T-helper 1 cell treated with Interleukin-12 subunit alpha and Interleukin-12 subunit beta and Interleukin-4 antibody, amounts not matched to agents 30 μg/mL and 1 μg/mL, for 36 hours (primary cell): ENCODE measurements at regions not wholly inside any gene's neighbourhood (a gene's known extent, or its start where the extent isn't known, plus 50 kb on each side); places are given as distances from the start of the nearest gene placed in this dataset.

Source experiments
- H3K27ac Mint-ChIP-seq: one replicate; pipeline ENCODE4 v1.8.0; 2021; ENCODE audit warnings: mild to moderate bottlenecking, mixed read lengths
- H3K27me3 Mint-ChIP-seq: one replicate; pipeline ENCODE4 v1.8.0; 2021; ENCODE audit warnings: low read depth, mixed read lengths
- H3K36me3 Mint-ChIP-seq: one replicate; pipeline ENCODE4 v1.8.0; 2021; ENCODE audit warnings: low read depth, mixed read lengths
- H3K4me1 Mint-ChIP-seq: one replicate; pipeline ENCODE4 v1.8.0; 2021; ENCODE audit warnings: low read depth, mixed read lengths
- H3K4me3 Mint-ChIP-seq: one replicate; pipeline ENCODE4 v1.8.0; 2021; ENCODE audit warnings: mild to moderate bottlenecking, moderate library complexity, mixed read lengths
- H3K9me3 Mint-ChIP-seq: one replicate; pipeline ENCODE4 v1.8.0; 2021; ENCODE audit warnings: mixed read lengths

DNA sequence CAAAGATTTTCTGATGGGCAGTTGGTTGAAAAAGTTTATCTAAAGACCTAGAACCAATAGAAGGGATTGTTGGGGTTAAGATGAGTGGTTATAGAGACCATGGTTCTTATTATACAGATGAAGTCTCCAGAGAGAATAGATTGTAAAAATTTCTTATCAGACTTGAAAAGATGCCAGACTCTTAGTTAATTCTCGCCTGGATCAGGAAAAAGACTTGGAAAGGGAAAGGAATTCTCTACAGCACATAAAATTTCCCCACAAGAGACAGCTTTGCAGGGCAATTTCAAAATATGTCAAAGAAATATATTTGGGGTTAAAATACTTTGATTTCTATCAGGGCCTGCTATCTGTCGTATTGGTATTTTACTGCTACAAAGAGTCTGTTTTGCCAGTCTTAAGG is 582.6 kb downstream of the UTRN start:
- H3K4me3 Mint-ChIP-seq: no peak overlapping the region
- H3K9me3 Mint-ChIP-seq: peaks cover 25% of the 10 kb centered on the region
- no peaks in the 10 kb centered on the region for H3K36me3 Mint-ChIP-seq
- no peaks in the 10 kb centered on the region for H3K4me1 Mint-ChIP-seq
- H3K27me3 Mint-ChIP-seq: no peaks in the 10 kb centered on the region
- H3K27ac Mint-ChIP-seq: no peak overlapping the region

DNA sequence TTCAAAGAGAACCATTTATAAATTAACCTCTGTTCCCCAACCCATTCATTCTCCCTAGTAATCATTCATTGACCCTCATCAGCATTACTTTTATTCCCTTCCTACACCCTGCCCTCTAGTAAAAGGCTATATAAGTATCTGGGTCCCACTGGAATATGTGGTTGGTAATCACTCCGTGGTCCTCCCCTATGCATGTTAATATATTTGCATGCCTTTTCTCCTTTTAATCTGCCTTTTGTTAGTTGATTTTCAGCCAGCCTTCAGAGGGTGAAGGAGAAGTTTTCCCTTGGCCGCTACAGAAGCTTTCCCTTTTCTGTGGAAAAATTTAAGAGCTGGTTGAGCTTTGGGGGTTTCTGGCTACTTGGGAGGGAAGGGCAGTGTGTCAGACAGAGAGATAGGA is 585.6 kb downstream of the UTRN start:
- H3K27ac Mint-ChIP-seq: no peak overlapping the region
- H3K36me3 Mint-ChIP-seq: no peaks in the 10 kb centered on the region
- no peak overlapping the region for H3K4me3 Mint-ChIP-seq
- no peaks in the 10 kb centered on the region for H3K4me1 Mint-ChIP-seq
- H3K9me3 Mint-ChIP-seq: no peaks in the 10 kb centered on the region
- H3K27me3 Mint-ChIP-seq: no peaks in the 10 kb centered on the region

DNA sequence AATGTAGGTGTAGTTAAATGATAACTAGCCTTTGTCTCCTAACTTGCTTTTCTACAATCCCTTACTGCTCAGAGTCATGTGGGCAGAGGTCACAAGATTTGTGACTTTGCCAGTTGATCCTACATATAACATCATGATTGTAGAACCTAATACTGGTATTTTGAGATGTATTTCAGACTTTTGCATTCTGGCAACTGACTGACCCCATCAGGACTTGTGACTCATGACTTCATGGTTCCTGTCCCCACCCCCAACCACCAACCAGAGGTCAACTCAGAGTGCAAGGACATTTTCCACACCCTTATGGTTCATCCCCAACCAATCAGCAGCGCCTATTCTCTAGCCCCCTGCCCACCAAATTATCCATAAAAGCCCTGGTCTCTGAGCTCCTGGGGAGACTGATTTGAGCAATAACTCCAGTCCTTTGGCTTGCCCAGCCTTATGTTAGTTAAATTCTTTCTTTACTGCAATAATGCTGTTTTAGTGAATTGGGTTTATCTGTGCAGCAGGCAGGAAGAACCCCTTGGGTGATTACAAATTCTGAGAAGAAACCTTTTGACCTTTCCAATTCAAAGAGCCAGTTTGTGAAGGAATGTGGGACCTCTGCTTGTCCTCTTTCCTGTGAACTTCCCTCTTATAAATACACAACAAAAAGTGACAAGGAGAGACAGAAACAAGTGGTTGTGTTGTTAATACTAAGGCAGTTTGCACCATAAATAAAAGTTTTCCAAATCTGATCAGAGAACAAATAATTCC is 588.7 kb downstream of the UTRN start:
- Mint-ChIP-seq H3K27ac (no peak overlapping the region), H3K36me3 (no peaks in the 10 kb centered on the region), H3K4me3 (no peak overlapping the region), H3K4me1 (no peaks in the 10 kb centered on the region), H3K9me3 (no peaks in the 10 kb centered on the region), H3K27me3 (peaks cover 12% of the 10 kb centered on the region)

GRCh38 chr6:144876689-144877088 is 591.6 kb downstream of the UTRN start:
- no peaks in the 10 kb centered on the region for H3K36me3 Mint-ChIP-seq
- no peak overlapping the region for H3K27ac Mint-ChIP-seq
- peaks cover 28% of the 10 kb centered on the region for H3K27me3 Mint-ChIP-seq
- H3K9me3 Mint-ChIP-seq: no peaks in the 10 kb centered on the region
- H3K4me3 Mint-ChIP-seq: no peak overlapping the region
- H3K4me1 Mint-ChIP-seq: no peaks in the 10 kb centered on the region

DNA sequence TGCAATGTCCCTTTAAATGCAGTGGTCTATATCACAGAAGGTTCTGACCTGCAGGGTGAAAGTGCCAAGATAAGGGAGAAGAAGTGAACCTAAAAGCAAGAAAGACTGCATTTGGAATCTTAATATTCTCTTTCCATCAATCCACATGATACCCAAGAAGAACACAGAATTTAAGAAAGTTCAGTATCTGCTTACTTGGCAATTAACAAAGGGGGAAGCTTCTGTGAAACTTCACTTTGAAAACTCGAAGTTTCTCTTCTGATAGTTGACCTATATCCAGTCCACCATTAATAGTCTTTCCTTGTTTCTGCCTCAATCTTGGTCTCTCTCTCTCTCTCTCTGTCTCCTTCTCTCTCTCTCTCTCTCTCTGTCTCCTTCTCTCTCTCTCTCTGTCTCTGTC is 592.0 kb downstream of the UTRN start:
- Mint-ChIP-seq H3K27ac (no peak overlapping the region), H3K4me1 (no peaks in the 10 kb centered on the region), H3K4me3 (no peak overlapping the region), H3K9me3 (no peaks in the 10 kb centered on the region), H3K27me3 (peaks cover 31% of the 10 kb centered on the region), H3K36me3 (no peaks in the 10 kb centered on the region)

- Mint-ChIP-seq H3K4me3 (no peak overlapping the region), H3K36me3 (no peaks in the 10 kb centered on the region), H3K4me1 (no peaks in the 10 kb centered on the region), H3K27me3 (peaks cover 31% of the 10 kb centered on the region), H3K9me3 (no peaks in the 10 kb centered on the region), H3K27ac (no peak overlapping the region)
Measured at GRCh38 chr6:144878577-144878976, 593.4 kb downstream of the UTRN start.

DNA sequence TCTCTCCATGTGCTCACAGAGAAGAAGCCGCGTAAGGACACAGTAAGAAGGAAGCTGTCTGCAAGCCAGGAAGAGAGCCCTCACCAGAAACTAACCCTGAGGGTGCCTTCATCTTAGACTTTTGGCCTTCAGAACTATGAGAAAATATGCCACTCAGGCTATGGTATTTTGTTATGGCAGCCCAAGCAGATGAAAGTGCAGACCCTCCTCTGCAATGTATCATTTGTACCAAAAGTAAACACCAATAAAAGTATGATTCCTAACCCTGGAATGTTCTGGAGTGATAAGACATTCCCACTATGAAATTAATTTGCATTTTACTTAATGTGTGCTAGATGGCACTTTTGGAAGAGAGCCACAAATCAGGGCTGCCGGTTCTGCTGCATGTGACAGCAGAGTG is 594.3 kb downstream of the UTRN start:
- Mint-ChIP-seq H3K9me3 (no peaks in the 10 kb centered on the region), H3K4me3 (no peak overlapping the region)

DNA sequence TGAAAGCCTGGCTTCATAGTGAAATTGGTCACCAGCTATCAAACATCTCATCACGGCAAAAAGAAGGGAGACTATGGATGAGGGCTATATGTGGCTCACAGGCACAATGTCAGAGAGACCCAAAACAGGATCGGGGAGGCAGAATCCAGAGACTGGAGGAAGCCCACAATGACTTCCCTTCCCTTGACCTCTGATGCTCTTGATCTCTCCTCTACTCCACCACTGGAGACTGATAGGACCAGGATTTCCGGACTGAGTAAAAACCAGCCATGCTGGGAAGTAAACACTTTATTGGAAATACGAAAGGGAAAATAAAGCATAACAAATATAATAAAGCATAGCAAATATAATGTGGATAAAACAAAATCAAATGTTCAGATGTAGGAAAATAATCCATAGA is 597.3 kb downstream of the UTRN start:
- H3K4me1 Mint-ChIP-seq: no peaks in the 10 kb centered on the region
- no peak overlapping the region for H3K4me3 Mint-ChIP-seq
- peaks cover 43% of the 10 kb centered on the region for H3K27me3 Mint-ChIP-seq
- H3K9me3 Mint-ChIP-seq: no peaks in the 10 kb centered on the region
- no peak overlapping the region for H3K27ac Mint-ChIP-seq
- no peaks in the 10 kb centered on the region for H3K36me3 Mint-ChIP-seq

More for the DNA sequence above, 594.3 kb downstream of the UTRN start:
- no peaks in the 10 kb centered on the region for H3K4me1 Mint-ChIP-seq
- no peaks in the 10 kb centered on the region for H3K36me3 Mint-ChIP-seq
- H3K27ac Mint-ChIP-seq: no peak overlapping the region
- peaks cover 32% of the 10 kb centered on the region for H3K27me3 Mint-ChIP-seq

DNA sequence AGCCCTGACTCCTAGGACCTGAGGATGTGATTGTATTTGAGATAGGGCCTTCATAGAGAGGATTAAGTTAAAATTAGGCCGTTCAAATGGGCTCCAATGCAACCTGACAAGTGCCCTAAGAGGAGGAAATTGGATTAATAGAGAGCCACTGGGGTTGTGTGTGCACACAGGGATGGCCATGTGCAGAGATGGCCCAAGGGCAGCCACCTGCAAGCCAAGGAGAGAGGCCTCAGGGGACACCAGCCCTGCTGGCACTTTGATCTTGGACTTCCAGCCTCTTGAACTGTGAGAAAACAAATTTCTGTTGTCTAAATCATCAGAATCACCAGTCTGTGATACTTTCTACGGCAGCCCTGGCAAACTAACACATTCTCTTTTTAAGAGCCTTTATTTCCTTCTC is 598.8 kb downstream of the UTRN start:
- Mint-ChIP-seq H3K4me1 (no peaks in the 10 kb centered on the region), H3K27me3 (peaks cover 33% of the 10 kb centered on the region), H3K4me3 (no peak overlapping the region), H3K36me3 (no peaks in the 10 kb centered on the region), H3K9me3 (no peaks in the 10 kb centered on the region), H3K27ac (no peak overlapping the region)

GRCh38 chr6:144885817-144886216 is 600.7 kb downstream of the UTRN start:
- no peak overlapping the region for H3K4me3 Mint-ChIP-seq
- H3K9me3 Mint-ChIP-seq: no peaks in the 10 kb centered on the region
- H3K27me3 Mint-ChIP-seq: peaks cover 22% of the 10 kb centered on the region
- no peaks in the 10 kb centered on the region for H3K4me1 Mint-ChIP-seq
- no peaks in the 10 kb centered on the region for H3K36me3 Mint-ChIP-seq
- H3K27ac Mint-ChIP-seq: no peak overlapping the region

GRCh38 chr6:144886682-144887081 is 601.5 kb downstream of the UTRN start:
- H3K27ac Mint-ChIP-seq: no peak overlapping the region
- no peak overlapping the region for H3K4me3 Mint-ChIP-seq
- no peaks in the 10 kb centered on the region for H3K9me3 Mint-ChIP-seq
- H3K4me1 Mint-ChIP-seq: no peaks in the 10 kb centered on the region
- H3K36me3 Mint-ChIP-seq: no peaks in the 10 kb centered on the region
- H3K27me3 Mint-ChIP-seq: peaks cover 17% of the 10 kb centered on the region

- Mint-ChIP-seq H3K4me1 (no peaks in the 10 kb centered on the region), H3K27me3 (peaks cover 14% of the 10 kb centered on the region), H3K36me3 (no peaks in the 10 kb centered on the region), H3K4me3 (no peak overlapping the region), H3K27ac (no peak overlapping the region), H3K9me3 (no peaks in the 10 kb centered on the region)
Measured at GRCh38 chr6:144888621-144889020, 603.5 kb downstream of the UTRN start.

DNA sequence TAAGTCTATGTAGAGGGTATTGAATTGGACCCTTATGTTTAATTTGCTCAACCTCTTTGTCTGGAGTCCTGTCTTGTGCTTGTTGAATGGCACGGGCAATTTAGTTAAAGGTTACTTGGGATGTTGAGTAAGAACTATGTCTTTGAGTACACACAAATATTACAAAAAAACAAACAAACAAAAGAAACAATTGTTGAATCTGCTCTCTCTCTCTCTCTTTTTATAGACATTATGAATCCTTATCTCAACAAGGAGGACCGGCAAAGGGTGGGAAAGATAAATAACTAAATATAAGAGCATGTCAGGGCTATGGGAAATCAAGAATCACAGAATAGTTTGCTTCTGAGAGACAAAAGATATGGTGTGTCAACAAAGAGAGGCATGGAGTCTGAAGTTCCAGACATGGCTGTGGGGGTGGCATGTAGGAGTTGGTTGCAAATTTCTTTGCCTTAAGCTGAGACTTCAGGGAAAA is 608.6 kb downstream of the UTRN start:
- no peak overlapping the region for H3K4me3 Mint-ChIP-seq
- H3K36me3 Mint-ChIP-seq: no peaks in the 10 kb centered on the region
- H3K4me1 Mint-ChIP-seq: no peaks in the 10 kb centered on the region
- no peaks in the 10 kb centered on the region for H3K9me3 Mint-ChIP-seq
- no peak overlapping the region for H3K27ac Mint-ChIP-seq
- H3K27me3 Mint-ChIP-seq: peaks cover 6% of the 10 kb centered on the region

- Mint-ChIP-seq H3K36me3 (no peaks in the 10 kb centered on the region), H3K27ac (no peak overlapping the region), H3K27me3 (peaks cover 6% of the 10 kb centered on the region), H3K4me3 (no peak overlapping the region), H3K9me3 (no peaks in the 10 kb centered on the region), H3K4me1 (no peaks in the 10 kb centered on the region)
Measured at GRCh38 chr6:144894240-144894639, 609.1 kb downstream of the UTRN start.

GRCh38 chr6:144895313-144896278 is 610.5 kb downstream of the UTRN start:
- H3K36me3 Mint-ChIP-seq: no peaks in the 10 kb centered on the region
- no peaks in the 10 kb centered on the region for H3K9me3 Mint-ChIP-seq
- H3K4me1 Mint-ChIP-seq: no peaks in the 10 kb centered on the region
- H3K27ac Mint-ChIP-seq: no peak overlapping the region
- H3K4me3 Mint-ChIP-seq: no peak overlapping the region
- peaks cover 6% of the 10 kb centered on the region for H3K27me3 Mint-ChIP-seq
